ENCODE measurements at regions not wholly inside any gene's neighbourhood (a gene's known extent, or its start where the extent isn't known, plus 50 kb on each side); places are given as distances from the start of the nearest gene placed in this dataset.

DNA sequence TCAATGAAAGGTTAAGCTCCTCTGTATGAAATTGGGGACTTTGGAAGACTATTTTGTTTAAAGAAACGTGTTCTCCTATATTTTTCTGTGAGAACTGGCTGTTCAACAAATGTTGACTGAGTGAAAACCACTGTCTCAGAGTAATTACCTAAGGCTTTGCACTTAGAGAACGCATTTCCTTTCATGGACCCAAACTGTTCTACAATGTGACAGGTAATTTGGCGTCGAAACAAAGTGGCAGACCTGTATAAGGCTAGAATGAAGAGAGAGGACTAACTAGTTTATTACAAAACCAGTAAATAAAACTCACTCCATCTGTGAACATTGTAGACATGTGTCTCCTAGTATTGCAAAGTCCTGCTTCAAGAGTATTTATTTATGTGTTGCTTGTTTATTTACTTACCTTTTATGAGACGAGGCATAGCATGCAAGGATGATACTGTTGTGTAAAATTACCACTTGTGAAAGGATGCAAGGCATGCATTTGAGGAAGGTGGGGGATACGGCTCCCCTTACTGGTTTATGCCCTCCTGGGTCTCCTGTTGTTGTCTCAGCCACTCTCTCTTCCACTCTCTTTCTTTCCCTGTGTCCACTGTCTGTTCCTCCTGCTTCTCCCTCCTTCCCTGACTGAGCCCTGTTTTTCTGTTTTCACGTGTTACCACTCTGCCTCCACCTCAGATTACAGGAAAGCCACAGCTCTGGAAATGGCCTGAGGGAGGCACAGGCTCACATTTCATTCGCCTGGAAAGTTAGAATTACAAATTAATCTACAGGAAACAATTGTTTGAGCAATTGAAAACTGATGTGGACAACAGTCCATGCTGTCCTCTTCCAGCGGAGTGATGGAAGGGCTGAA, 444.0 kb upstream of the ZNF608 start:
- DNase-seq, result no peak

DNA sequence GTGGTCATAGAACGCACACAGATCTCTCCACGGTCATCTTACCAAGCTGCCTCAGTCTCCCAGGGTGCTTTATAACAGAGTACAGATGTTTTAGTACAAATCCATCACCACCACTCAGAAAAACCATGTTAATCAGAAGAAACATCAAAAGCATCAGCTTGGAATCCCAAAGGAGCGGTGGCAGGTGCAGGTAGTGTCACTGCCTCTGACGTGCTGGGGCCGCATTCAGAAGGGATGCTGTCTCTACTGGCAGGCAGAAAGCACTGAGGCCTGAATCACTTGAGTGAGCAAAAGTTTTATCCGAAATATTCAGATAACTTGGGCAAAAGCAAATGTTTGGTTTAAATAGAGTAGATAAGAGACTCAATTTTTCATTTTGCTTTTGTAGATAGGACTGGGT, 448.4 kb upstream of the ZNF608 start:
- no peak for DNase-seq

DNA sequence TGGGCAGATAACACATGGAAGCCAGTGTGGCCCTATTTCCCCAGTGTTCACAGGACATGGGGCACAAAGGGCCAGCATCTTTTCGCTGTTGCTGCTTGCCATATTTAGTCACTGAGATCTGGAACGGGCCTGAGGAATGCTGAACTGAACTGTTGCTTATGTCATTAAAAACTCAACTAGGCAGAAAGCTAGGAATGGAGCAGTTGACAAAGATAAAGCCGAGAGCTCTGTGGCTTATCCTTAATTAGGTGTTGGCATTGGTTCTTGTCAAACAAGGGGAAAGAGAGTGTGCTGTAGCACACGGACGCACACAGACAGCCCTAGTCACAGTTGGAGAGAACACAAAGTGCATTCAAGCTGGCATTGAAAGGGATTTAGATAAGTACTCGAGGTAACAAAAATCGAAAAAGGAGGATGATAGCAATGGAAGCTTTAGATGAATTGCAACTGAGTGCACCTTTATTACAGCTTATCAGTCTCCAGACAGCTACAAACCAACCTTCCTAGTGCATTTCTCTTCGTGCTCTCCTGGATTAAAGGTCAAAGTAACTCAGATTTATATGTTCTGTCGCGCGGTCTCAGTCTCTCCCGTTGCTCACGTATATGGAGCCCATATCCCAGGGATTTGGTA, 450.2 kb upstream of the ZNF608 start:
- DNase-seq, result peak; percentile 63

DNA sequence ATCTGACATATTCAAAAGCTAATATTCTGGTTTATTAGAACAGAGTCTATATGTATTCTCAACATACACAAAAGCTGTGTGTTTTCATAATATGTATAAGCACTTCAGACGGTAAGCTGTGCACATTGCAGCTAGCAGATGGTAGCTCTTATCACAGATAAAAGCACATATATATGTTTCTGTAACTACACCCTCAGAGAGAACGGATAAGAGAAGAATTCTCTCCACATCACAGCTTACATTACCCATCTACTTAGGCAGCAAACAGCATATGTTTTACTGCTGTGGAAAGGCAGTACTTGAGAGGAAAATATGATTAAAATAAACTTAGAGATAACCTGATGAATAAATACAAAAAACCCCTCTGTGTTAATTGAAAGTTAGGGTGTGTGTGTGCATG, 450.9 kb upstream of the ZNF608 start:
- no peak for DNase-seq

DNA sequence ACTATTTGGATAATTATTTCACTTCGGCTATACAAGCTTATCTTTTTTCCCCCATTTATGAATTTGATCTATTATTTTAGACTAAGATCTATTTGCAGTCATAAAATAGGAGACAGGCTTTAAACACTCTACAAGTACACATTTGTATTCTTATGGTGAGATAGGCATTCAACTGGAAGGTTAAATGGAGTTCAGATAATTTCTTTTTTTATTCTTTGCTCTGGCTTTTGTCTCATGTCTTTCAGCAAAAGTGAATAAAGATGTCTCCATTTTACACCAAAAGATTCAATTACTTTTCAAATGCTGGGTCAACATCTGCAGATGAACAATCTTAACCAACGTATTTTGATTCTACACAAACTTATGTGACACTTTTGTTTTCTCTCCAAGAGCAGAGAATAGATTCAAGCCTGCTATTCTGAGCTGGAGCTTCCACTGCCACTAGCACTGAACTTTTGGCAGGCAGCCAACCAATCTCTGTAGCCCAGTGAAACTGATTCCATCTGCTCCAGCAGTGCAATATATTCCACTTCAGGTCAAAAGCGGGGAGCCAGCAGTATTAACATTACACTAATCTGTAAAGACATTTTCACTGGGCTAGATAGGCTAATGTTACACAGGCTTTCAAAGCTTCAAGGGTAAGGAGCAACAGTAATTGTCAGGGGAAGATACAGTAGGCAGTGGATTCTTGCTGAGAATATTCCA, 452.0 kb upstream of the ZNF608 start:
- peak; percentile 67 for DNase-seq

DNA sequence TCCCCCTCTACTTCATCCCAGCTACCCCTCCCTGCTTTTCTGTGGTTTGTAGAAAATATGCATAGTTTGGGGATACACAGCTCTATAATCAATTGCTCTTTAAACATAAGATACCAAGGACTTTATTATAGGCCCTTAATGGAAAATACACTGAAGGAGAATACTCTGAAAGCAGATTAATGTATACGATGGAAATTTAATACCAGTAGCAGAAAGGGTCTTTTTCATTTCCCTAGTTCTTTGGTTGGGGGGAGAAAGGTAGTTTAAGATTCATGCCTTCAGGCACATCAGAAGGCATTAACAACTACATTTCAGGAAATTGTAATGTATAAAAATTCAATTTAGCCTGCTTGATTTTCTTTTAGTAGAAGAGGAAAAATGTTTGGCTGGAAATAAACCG, 452.9 kb upstream of the ZNF608 start:
- no peak for DNase-seq

DNA sequence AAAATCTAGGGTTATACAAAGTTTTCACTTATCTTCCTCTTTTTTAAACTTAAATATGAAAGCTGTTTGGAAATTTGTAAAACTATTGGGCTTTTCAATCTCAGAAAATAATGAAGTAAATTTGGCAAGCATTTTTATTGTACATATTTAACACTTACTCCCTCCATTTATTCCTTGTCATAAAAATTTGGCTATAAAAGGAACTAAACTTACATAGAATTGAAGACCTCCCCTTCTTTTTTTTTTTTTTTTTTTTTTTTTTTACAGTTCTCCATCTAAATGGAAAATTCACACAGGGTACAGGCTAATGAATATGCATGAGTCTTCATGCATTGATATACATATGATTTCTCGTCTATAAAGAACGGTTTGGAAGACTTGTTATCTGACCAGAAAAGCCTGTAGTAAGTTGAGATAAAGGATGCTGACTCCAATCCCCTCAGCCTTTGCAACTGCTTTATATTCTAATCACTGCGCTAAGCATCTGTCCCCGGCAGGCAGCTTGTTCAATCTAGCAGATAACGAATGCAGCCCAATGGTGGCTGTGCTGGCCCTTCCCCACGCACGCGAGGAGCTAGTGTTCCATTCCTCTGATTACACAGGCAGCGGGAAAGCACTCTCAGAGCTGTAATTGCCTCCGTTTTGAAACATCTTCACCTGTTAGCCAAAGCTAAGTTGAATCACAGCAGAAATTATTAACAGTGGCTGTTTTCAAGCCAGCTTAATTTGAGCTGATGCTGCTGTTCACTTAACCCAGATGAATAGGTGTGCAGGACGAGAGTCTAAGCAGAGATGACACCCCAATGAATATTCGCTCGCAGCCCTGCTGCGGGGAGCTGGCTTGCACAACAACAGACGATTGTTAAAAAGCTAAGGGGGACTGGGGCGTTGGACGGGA, 453.8 kb upstream of the ZNF608 start:
- DNase-seq, result no peak

DNA sequence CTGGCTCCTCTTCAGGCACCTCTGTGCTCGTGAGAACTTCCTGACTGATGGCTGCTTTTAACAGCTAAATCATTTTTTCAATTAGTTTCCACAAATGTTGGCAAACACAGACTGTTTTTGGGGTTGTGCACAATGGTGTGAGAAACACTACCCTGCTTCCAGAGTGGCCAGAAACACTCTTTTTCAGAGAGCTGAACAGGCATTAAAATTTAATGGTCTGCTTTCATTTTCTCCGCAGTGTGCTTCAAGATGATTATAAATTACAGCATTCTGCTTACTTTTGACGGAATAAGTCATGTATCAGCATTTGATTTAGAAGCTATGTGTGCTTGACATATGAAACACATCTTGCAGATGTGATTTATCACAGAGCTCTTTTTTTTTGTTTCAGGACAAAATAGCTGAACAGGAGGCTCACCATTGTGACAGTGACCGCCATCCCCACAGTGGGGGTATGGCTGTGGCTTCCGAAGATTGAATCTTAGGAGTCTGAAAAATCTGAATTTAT, 454.5 kb upstream of the ZNF608 start:
- DNase-seq, result no peak

DNA sequence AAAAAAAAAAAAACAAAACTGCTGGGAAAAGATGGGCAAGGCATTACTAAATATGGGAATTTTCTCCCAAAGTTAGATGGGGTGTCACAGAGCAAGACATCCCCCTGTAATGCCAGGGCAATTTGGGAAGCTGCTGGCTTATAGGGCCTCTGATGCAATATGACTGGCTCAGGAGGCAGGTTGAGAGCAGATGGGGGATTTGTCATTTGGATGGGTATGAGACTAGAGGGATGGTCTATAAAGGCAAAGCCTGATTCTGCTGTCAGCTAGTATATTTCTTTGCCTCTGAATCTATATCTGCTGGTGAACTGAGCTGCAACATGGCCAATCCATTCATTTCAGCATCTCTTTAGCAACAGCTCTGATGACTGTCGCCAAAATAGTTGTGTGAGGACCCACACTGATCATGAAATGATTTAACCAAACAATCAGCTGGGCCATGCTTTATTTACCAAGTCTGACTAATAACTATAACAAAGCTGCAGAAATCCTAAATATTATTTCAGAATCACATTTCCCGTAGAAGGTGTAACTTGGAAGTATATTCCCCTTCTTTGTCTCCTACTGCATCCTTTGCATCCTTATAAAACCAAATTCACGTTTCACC, 455.1 kb upstream of the ZNF608 start:
- no peak for DNase-seq

DNA sequence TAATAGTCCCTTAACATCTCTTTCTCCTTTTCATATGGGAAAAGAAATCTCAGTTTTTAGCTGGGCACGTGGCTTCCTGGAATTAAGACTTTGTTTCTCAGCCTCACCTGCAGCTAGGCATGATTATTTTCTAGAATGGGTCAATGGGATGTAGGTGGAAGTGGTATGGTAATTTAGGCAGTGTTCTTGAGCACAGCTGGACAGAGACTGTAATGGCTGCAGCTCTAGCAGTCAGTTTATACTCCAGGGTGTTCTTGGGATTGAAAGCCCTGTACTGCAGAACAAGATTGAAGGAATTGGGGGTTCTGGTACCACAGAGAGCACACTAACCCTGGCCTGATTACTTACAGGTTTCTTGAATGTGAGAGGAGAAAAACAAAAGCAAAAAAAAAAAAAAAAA, 455.9 kb upstream of the ZNF608 start:
- DNase-seq, result no peak

DNA sequence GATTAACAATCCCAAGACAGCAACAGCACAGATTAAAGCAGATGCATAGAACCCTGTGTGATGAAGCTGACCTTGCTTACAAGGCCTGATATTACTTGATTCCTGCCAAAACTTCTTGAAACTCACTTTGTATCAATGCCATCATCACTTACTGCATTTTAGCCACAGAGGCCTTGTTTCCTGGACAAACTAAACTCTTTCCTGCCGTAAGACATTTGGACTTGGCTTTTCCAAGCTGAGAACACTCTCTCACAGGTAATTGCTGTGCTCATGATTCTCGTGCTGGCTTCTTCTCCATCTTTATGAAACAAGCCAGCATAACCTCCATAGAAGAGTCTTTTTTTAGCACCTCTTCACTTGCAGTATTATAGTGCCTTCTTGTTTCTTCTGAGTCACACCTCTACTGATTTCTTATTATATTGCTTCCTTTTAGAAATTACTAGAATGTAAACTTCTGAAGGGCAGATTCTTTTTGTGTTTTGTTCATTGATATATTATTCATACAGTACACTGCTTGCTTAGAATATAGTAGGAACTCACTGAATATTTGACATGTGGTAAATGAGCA, 456.5 kb upstream of the ZNF608 start:
- DNase-seq, result no peak

DNA sequence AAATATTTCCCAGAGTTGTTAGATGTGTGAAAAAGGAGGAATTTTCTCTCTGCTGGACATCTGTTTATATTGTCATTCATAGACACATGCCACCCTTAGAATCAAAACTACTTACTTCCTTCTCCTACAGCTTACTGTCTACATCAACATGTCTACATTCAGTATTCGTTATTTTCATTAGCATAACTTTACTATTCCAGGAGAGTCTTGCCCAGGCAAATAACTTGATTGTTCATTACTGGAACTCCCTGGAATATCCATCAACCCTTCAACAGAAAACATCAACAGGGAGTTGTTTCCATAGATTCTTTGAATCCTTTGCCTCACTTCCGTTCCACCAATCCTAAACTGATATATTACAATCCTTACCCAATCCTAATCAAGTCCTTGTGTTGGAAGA, 457.5 kb upstream of the ZNF608 start:
- DNase-seq, result no peak

DNA sequence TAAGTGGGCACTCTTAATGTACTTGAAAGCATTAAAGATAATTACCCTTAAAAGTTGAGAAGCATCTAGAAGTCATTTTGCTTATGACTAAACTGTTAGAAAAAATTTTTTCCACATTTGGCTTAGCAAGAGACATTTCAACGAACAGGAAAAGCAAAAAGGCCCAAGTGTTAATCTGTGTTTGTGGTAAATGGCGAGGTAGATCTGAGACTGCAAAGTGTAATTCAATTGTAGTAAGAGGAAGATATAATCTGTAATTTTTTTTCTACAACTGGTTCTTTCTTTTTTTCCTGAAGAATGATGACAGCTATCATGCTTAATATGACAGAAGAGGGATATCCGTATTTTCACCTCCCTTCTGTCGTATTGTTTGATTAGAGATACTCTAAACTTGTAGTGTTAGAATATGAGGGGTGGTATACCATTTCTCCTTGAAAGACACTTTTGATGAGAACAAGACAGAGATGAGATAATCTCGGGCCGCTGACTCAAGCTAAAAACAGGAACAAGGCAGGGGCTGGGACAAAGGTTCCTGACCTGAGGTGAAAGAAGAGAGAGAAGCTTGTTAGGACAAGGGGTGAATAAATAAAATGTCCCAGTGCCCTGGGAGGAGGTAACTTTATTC, 459.3 kb upstream of the ZNF608 start:
- no peak for DNase-seq

DNA sequence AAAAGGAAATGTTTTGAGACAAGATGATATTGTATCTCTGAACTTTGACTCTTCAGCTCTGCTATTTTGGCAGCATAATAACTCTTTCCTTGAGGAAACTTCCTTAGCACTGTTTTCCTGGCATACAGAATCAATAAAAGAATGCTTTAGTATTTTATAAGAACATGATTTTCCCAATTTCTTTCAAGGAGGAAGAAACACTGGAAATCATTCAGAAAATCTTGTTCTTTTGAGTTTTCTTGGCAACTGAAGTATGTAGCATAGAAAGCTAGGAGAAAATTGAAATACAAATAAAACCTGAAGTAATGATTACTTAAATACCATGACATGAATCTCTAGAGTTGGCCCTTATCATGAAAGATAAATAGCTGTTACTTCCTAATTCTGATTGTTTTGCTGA, 461.4 kb upstream of the ZNF608 start:
- DNase-seq, result no peak

DNA sequence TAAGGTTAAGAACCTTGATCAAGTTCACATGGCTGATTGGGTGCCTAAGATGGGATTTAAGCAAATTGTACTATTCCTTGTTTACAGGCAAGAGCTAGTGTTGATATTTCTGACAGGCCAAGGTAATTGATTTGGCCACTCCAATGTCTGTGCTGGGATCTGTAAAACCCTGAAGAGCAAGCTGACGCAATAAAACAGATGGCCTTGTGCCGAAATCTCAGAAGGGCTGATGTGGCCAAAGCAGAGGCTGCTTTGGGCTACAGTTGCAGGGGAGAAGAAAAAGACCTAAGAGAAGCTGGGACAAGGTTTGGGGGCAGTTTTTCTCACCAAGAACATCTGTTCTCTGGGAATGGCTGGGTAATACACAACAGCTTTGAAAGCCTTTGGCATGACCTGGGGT, 463.2 kb upstream of the ZNF608 start:
- no peak for DNase-seq

DNA sequence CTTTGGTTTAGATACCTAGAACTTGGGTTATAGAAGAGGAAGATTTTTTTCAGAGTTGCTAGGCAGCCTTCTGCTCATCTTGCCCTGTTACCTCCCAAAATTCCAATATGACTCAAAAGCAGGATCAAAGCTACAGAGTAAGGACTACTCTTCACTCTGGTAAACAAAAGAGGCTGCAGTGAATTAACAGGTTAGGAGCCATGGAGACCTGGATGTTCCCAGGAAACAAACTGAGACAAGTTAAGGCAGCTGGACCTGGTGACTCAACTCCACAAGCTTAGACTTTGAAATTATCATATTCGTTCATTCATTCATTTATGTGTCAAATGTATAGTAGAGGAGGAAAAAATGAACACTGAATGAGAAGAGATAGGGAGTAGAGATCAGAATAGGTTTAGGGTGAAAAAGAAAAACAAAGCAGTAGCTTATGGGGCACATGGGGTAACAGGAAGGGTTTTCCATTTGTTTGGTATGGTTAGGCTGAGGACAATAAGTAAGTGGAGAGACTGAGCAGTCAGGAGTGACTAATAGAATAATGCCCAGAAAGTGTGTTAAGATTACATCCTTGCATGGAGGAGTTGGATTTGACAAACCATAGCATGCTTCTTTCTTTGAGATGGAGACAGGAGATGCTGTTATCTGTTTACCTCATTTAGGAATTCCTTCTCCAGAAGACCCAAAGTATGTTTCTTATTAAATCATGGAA, 464.0 kb upstream of the ZNF608 start:
- no peak for DNase-seq

DNA sequence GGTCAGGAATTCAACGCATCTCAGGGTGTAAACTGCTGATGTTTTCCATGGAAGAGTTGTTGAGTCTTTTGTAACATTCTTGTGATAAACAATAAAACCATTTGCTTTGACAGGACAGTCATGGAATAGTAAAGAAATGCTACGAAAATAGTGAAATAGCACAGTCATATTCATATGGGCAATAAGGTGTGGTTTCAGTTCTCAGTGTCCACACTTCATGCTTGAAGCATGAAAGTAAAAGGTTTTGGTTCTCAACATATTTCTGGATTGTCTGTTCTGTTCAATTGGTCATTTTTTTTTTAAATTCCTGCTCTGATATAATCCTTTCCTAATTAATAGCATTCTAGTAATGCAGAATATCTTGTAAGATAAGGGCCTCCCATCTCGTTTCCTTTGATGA, 467.6 kb upstream of the ZNF608 start:
- no peak for DNase-seq

DNA sequence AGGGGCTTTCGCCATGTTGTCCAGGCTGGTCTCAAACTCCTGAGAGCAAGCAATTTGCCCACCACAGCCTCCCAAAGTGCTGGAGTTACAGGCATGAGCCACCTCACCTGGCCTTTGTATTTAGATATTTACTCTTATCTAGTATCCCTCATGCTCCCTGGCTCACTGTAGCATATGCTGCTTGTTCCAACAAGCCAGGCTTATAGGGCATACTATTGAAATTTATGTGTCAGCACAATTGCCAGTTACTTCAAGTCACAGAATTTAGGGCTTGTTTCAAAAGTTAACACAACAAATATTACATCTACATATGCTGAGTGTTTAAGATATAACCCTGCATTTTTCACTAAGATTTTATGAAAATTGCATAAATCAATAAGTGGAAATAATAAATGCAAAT, 469.2 kb upstream of the ZNF608 start:
- DNase-seq, result no peak

DNA sequence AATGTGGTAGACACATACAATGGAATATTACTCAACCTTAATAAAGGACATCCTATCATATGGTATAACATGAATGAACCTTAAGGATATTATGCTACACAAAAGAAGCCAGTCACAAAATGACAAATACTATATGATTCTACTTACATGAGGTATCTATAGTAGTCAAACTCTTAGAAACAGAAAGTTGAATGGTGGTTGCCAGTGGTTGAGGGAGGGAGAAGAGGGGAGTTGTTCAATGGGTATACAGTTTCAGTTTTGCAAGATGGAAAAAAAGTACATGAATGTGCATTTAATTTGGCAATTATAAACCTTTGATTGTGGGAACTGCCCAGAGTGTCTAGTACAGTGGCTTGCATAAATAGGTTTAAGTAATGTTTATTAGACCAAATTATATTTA, 473.3 kb upstream of the ZNF608 start:
- DNase-seq, result no peak

DNA sequence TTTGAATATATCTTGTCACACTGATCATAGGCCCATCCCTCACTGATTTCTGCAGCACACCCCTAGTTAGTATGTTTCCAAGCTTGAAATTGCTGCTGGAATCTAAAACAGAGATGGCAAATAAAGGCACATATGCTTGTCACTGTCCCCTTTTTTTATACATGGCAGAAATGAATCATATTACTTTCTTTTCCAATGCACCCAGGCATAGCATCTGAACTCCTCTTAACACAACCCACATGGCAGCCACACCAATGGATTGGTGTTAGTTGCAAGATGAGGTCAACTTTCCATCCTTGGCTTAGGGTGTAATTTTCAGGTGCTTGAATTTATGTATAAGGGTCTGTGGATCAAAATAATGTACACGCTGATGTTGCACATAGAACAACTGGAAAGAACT, 473.8 kb upstream of the ZNF608 start:
- DNase-seq, result no peak

Data from DMS79 (cell line).